GM12878 (cell line): ENCODE measurements at regions not wholly inside any gene's neighbourhood (a gene's known extent, or its start where the extent isn't known, plus 50 kb on each side); places are given as distances from the start of the nearest gene placed in this dataset.
"Not testable (repeated sequence)": the region's sequence is repeated elsewhere in the genome, so short reads cannot be mapped to it uniquely, and the experiment has no call there.

Experiments used
- ATAC-seq: fragments of 200-7000 bp; cut with Tn5 transposase; 3 replicates; pipeline ENCODE4 v1.9.1; 2020; ENCODE audit warnings: mild to moderate bottlenecking, moderate library complexity
- BruUV-seq: library from RNA; stranded (reverse); fragments of 400-500 nt; replicated peaks from 2 replicates; lab custom pipeline; 2021; lab: Mats Ljungman, UMichigan
- CTCF ChIA-PET: fragments of 300-600 bp; sonication (Branson Sonifier 250); formaldehyde crosslinking; extraction: SDS; loops from one replicate; lab custom pipeline; 2021; ENCODE audit warnings: inconsistent platforms; lab: Yijun Ruan, JAX
- POLR2A ChIA-PET: fragments of 350-600 bp; formaldehyde crosslinking; extraction: SDS; loops from one replicate; lab custom pipeline; 2021; ENCODE audit warnings: inconsistent platforms; lab: Charles Lee
- RAD21 ChIA-PET: fragments of 300-600 bp; sonication (Branson Sonifier 250); formaldehyde crosslinking; loops from one replicate; lab custom pipeline; 2023; ENCODE audit warnings: antibody characterized with exemption; ENCODE audit not compliant: unreplicated experiment; lab: Charles Lee
- SMC1A ChIA-PET: fragments of 300-600 bp; sonication (Branson Sonifier 250); formaldehyde crosslinking; loops from one replicate; lab custom pipeline; 2023; ENCODE audit not compliant: unreplicated experiment, uncharacterized antibody; lab: Charles Lee
- DNase-seq: peaks from one replicate; pipeline ENCODE4 v3.0.0-alpha.2; 2011; ENCODE audit warnings: low read depth, low spot score
- FAIRE-seq: peaks from 3 replicates; lab custom pipeline; 2011; peaks lifted over from hg19 to GRCh38; lab: Jason Lieb, UNC
- H2AFZ ChIP-seq: 2 replicates; pipeline ENCODE4 v1.6.0; 2011; ENCODE audit warnings: low read depth, low read length, control low read depth; ENCODE audit not compliant: control insufficient read depth
- H3K27ac ChIP-seq: 2 replicates; pipeline ENCODE4 v1.5.1; 2011; ENCODE audit warnings: control low read depth; ENCODE audit not compliant: control insufficient read depth, insufficient read depth
- H3K27me3 ChIP-seq, 2 experiments: replicated peaks in 1 of 2; 2 replicates each; pipeline versions ENCODE4 v1.6.0 to v1.6.1; 2011; ENCODE audit warnings: low read length in 1 of 2; ENCODE audit not compliant: control insufficient read depth in 2 of 2, insufficient read depth in 2 of 2
- H3K36me3 ChIP-seq, 2 experiments: 2 replicates each; pipeline ENCODE4 v1.5.1; 2011; ENCODE audit warnings: low read length in 1 of 2; ENCODE audit not compliant: control insufficient read depth in 2 of 2, insufficient read depth in 2 of 2
- H3K4me1 ChIP-seq: 2 replicates; pipeline ENCODE4 v1.6.1; 2011; ENCODE audit warnings: mild to moderate bottlenecking, low read length, moderate library complexity, mixed read lengths; ENCODE audit not compliant: control insufficient read depth, insufficient read depth
- H3K4me2 ChIP-seq: 2 replicates; pipeline ENCODE4 v1.6.0; 2011; ENCODE audit warnings: control low read depth; ENCODE audit not compliant: control insufficient read depth, insufficient read depth
- H3K4me3 ChIP-seq: fragments of 200-600 bp; sonication (generic); 2 replicates; pipeline ENCODE4 v1.5.1; 2016
- H3K79me2 ChIP-seq: 2 replicates; pipeline ENCODE4 v1.6.0; 2011; ENCODE audit warnings: low read length; ENCODE audit not compliant: control insufficient read depth, insufficient read depth
- H3K9ac ChIP-seq: 2 replicates; pipeline ENCODE4 v1.8.0; 2011; ENCODE audit warnings: low read length, control low read depth, mixed read lengths; ENCODE audit not compliant: control insufficient read depth, insufficient read depth
- H3K9me3 ChIP-seq: replicated peaks from 3 replicates; pipeline ENCODE4 v1.5.1; 2011; ENCODE audit warnings: mild to moderate bottlenecking, low read length; ENCODE audit not compliant: control insufficient read depth, insufficient read depth
- H4K20me1 ChIP-seq: 2 replicates; pipeline ENCODE4 v1.6.0; 2011; ENCODE audit not compliant: control insufficient read depth, insufficient read depth
- ASH2L ChIP-seq: fragments of 300-600, 200-600 bp; sonication (generic); IDR thresholded peaks from 2 replicates; pipeline ENCODE4 v1.6.1; 2017; ENCODE audit warnings: low read depth, mild to moderate bottlenecking, borderline replicate concordance
- EP300 ChIP-seq, 2 experiments: fragments of 150-350 bp in 1 of 2; IDR thresholded peaks; 2 replicates each; pipeline ENCODE4 v1.6.1; 2011 to 2012; ENCODE audit warnings: low read depth in 2 of 2, low read length in 2 of 2, borderline replicate concordance in 1 of 2, improper control_type of control experiment in 1 of 2, inconsistent platforms in 1 of 2; ENCODE audit not compliant: control insufficient read depth in 1 of 2
- IKZF1 ChIP-seq: fragments of 450-650 bp; conservative IDR thresholded peaks from 2 replicates; pipeline ENCODE4 v1.6.1; 2017; ENCODE audit warnings: antibody characterized with exemption, mild to moderate bottlenecking
- IKZF2 ChIP-seq, 2 experiments: fragments of 450-650 bp; IDR thresholded peaks; 2 replicates each; pipeline ENCODE4 v1.6.1; 2017; ENCODE audit warnings: mild to moderate bottlenecking in 2 of 2, moderate library complexity in 2 of 2
- JUNB ChIP-seq: IDR thresholded peaks from 2 replicates; pipeline ENCODE4 v1.6.1; 2016; ENCODE audit warnings: antibody characterized with exemption, mild to moderate bottlenecking
- NFIC ChIP-seq: IDR thresholded peaks from 2 replicates; pipeline ENCODE4 v1.6.1; 2012; ENCODE audit warnings: low read depth, mild to moderate bottlenecking, inconsistent platforms, low read length, moderate library complexity
- SPI1 ChIP-seq: IDR thresholded peaks from 2 replicates; pipeline ENCODE4 v1.6.1; 2011; ENCODE audit warnings: low read depth, mild to moderate bottlenecking, low read length, moderate library complexity, borderline replicate concordance; ENCODE audit not compliant: insufficient read depth
- ZNF384 ChIP-seq: IDR thresholded peaks from 2 replicates; pipeline ENCODE4 v1.6.1; 2012; ENCODE audit warnings: low read depth, mild to moderate bottlenecking, low read length, improper control_type of control experiment, borderline replicate concordance
- WGBS: methylation state at CpG from one replicate; pipeline ENCODE4 v1.1.6; 2016; ENCODE audit warnings: low lambda C conversion rate; ENCODE audit not compliant: insufficient replicate concordance, insufficient coverage; ENCODE audit errors: missing lambda C conversion rate; 5-methylcytosine and 5-hydroxymethylcytosine counted together
- in situ Hi-C: fragments of 300-500 bp; cut with MboI; formaldehyde crosslinking; loops from 9 replicates; pipeline ENCODE4 v1.14.3; 2018; ENCODE audit warnings: mixed read lengths
- intact Hi-C: fragments of 100-400 bp; cut with micrococcal nuclease; formaldehyde crosslinking; loops from one replicate; pipeline ENCODE4 v1.14.2; 2022; ENCODE audit not compliant: unreplicated experiment
- TF ChIP-seq, protein P1 (sequence below): fragments of 450-650 bp; IDR thresholded peaks from 2 replicates; pipeline ENCODE4 v1.6.1; 2016; ENCODE audit warnings: mild to moderate bottlenecking, moderate library complexity, borderline replicate concordance

- DNase-seq, H3K36me3 ChIP-seq, BruUV-seq, H3K9me3 ChIP-seq, intact Hi-C loops, FAIRE-seq, H2AFZ ChIP-seq, H4K20me1 ChIP-seq, H3K27ac ChIP-seq, H3K4me1 ChIP-seq, in situ Hi-C loops, RAD21 ChIA-PET, H3K27me3 ChIP-seq, H3K79me2 ChIP-seq, ATAC-seq, H3K4me3 ChIP-seq, H3K4me2 ChIP-seq, CTCF ChIA-PET, H3K9ac ChIP-seq: not testable (repeated sequence)
- SMC1A ChIA-PET = interaction anchor here (0.5 to 0.6 kb wide), 2 partner anchors 123 to 525 kb away, joined by 3 read pairs; no protein-coding TSS in a partner anchor
- 71% methylated on average over 1 of the region's 6 CpGs for WGBS
- POLR2A ChIA-PET = interaction anchor here (0.7 kb wide), 1 partner anchor 128 kb away, joined by 4 read pairs; no protein-coding TSS in a partner anchor
Observed at GRCh38 chr16:16942849-16943248, 527.9 kb downstream of the XYLT1 start.

DNA sequence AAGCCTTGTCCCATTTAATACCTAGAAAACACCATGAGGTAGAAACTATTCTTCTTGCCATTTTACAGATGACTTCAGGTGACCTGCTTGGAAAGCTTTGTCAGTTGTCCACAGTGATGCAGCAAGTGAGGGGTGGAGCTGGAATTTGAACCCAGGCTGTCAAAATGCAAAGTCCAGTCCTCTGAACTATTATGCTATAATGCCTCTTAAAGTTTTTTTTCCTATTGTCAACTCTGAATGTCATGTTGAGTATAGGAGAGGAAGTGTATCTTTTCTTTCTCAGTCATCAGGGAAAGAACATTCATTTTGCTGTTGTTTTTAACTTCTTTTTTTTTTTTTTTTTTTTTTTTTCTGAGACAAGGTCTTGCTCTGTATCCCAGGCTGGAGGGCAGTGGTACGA lies 525.6 kb downstream of the XYLT1 start:
- FAIRE-seq = no peak
- no peak overlapping the region for H3K4me3 ChIP-seq
- H3K9me3 ChIP-seq = no peaks in the 10 kb centered on the region
- no peaks in the 10 kb centered on the region for H3K79me2 ChIP-seq
- H4K20me1 ChIP-seq = no peaks in the 10 kb centered on the region
- 40% methylated on average over 1 of the region's 1 CpG for WGBS
- H3K4me1 ChIP-seq = peaks cover 5% of the 10 kb centered on the region
- TF ChIP-seq JUNB = peak; percentile 39
- no peak for TF ChIP-seq ASH2L
- TF ChIP-seq IKZF2 (IDR thresholded peaks at IDR 0.05) = 0 out of 4 replicates have a peak, but pooled peaks of 1 of the 2 experiments have one; percentile 7
- TF ChIP-seq SPI1 = peak; percentile 74
- TF ChIP-seq ZNF384 = peak; percentile 64
- TF ChIP-seq IKZF1 = no peak
- peak; percentile 27; the same call in 1 of the 2 replicates for TF ChIP-seq NFIC
- TF ChIP-seq, protein P1, sequence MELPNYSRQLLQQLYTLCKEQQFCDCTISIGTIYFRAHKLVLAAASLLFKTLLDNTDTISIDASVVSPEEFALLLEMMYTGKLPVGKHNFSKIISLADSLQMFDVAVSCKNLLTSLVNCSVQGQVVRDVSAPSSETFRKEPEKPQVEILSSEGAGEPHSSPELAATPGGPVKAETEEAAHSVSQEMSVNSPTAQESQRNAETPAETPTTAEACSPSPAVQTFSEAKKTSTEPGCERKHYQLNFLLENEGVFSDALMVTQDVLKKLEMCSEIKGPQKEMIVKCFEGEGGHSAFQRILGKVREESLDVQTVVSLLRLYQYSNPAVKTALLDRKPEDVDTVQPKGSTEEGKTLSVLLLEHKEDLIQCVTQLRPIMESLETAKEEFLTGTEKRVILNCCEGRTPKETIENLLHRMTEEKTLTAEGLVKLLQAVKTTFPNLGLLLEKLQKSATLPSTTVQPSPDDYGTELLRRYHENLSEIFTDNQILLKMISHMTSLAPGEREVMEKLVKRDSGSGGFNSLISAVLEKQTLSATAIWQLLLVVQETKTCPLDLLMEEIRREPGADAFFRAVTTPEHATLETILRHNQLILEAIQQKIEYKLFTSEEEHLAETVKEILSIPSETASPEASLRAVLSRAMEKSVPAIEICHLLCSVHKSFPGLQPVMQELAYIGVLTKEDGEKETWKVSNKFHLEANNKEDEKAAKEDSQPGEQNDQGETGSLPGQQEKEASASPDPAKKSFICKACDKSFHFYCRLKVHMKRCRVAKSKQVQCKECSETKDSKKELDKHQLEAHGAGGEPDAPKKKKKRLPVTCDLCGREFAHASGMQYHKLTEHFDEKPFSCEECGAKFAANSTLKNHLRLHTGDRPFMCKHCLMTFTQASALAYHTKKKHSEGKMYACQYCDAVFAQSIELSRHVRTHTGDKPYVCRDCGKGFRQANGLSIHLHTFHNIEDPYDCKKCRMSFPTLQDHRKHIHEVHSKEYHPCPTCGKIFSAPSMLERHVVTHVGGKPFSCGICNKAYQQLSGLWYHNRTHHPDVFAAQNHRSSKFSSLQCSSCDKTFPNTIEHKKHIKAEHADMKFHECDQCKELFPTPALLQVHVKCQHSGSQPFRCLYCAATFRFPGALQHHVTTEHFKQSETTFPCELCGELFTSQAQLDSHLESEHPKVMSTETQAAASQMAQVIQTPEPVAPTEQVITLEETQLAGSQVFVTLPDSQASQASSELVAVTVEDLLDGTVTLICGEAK = peak; percentile 22; the same call in 1 of the 2 replicates
- TF ChIP-seq EP300 (IDR thresholded peaks at IDR 0.05; ENCODE audit: borderline replicate concordance in 1 of 2, control insufficient read depth in 1 of 2, low read depth in 2 of 2, low read length in 2 of 2) = 0 out of 4 replicates have a peak, but pooled peaks of 1 of the 2 experiments have one; percentile 13
- no peaks in the 10 kb centered on the region for H3K27me3 ChIP-seq
- H2AFZ ChIP-seq = no peak overlapping the region
- CTCF ChIA-PET = no interaction called here
- SMC1A ChIA-PET = no interaction called here
- peak; percentile 66 for ATAC-seq
- BruUV-seq = no TSS peak
- POLR2A ChIA-PET = interaction anchor here (0.7 kb wide), 1 partner anchor 452 kb away, joined by 3 read pairs; no protein-coding TSS in a partner anchor
- no peaks in the 10 kb centered on the region for H3K36me3 ChIP-seq
- RAD21 ChIA-PET = interaction anchor here (0.6 kb wide), 1 partner anchor 1000 kb away, joined by 5 read pairs; no protein-coding TSS in a partner anchor
- intact Hi-C loops = loop anchor here (5.0 kb wide), 1 partner anchor 127 kb away; no protein-coding TSS in a partner anchor
- no peak for DNase-seq
- no peak overlapping the region for H3K4me2 ChIP-seq
- in situ Hi-C loops = no loop called here
- no peak overlapping the region for H3K27ac ChIP-seq
- H3K9ac ChIP-seq = no peak overlapping the region
